Fibroblast of the conjunctiva (primary cell): ENCODE measurements at regions not wholly inside any gene's neighbourhood (a gene's known extent, or its start where the extent isn't known, plus 50 kb on each side); places are given as distances from the start of the nearest gene placed in this dataset.
"Not testable (repeated sequence)": the region's sequence is repeated elsewhere in the genome, so short reads cannot be mapped to it uniquely, and the experiment has no call there.

Experiments used
- DNase-seq: peaks from one replicate; pipeline ENCODE4 v3.0.0-alpha.2; 2010; ENCODE audit warnings: low read depth

- no peak for DNase-seq
Measured at GRCh38 chr2:82797469-82797868, 1661.6 kb downstream of the SUCLG1 start.

- DNase-seq: no peak
Measured at GRCh38 chr2:82796132-82796531, 1662.9 kb downstream of the SUCLG1 start.

- DNase-seq: no peak
Measured at GRCh38 chr2:82795446-82795845, 1663.6 kb downstream of the SUCLG1 start.

- no peak for DNase-seq
Measured at GRCh38 chr2:82793711-82794435, 1665.2 kb downstream of the SUCLG1 start.

- DNase-seq: no peak
Measured at GRCh38 chr2:82792316-82792715, 1666.8 kb downstream of the SUCLG1 start.

GRCh38 chr2:82790206-82791021, 1668.7 kb downstream of the SUCLG1 start:
- DNase-seq: no peak

GRCh38 chr2:82789851-82790205, 1669.3 kb downstream of the SUCLG1 start:
- DNase-seq: no peak

GRCh38 chr2:82781176-82781915, 1677.7 kb downstream of the SUCLG1 start:
- DNase-seq: no peak

- DNase-seq: no peak
Measured at GRCh38 chr2:82780050-82780449, 1679.0 kb downstream of the SUCLG1 start.

- DNase-seq: no peak
Measured at GRCh38 chr2:82752396-82752795, 1706.7 kb downstream of the SUCLG1 start.

- no peak for DNase-seq
Measured at GRCh38 chr2:82748653-82749052, 1710.4 kb downstream of the SUCLG1 start.

GRCh38 chr2:82740527-82740926, 1718.6 kb downstream of the SUCLG1 start:
- no peak for DNase-seq

- DNase-seq: not testable (repeated sequence)
Measured at GRCh38 chr2:82737965-82738364, 1721.1 kb downstream of the SUCLG1 start.

- DNase-seq: no peak
Measured at GRCh38 chr2:82735336-82735735, 1723.7 kb downstream of the SUCLG1 start.

- no peak for DNase-seq
Measured at GRCh38 chr2:82731824-82732223, 1727.3 kb downstream of the SUCLG1 start.

GRCh38 chr2:82730811-82731210, 1728.3 kb downstream of the SUCLG1 start:
- DNase-seq: no peak

GRCh38 chr2:82728090-82728489, 1731.0 kb downstream of the SUCLG1 start:
- DNase-seq: no peak

- DNase-seq: no peak
Measured at GRCh38 chr2:82708681-82709080, 1750.4 kb downstream of the SUCLG1 start.

- no peak for DNase-seq
Measured at GRCh38 chr2:82697231-82697630, 1761.8 kb downstream of the SUCLG1 start.

- DNase-seq: no peak
Measured at GRCh38 chr2:82694431-82694830, 1764.6 kb downstream of the SUCLG1 start.

- no peak for DNase-seq
Measured at GRCh38 chr2:82690757-82691411, 1768.2 kb downstream of the SUCLG1 start.

- DNase-seq: no peak
Measured at GRCh38 chr2:82675186-82675585, 1783.9 kb downstream of the SUCLG1 start.
